H1 (cell line): ENCODE measurements at regions not wholly inside any gene's neighbourhood (a gene's known extent, or its start where the extent isn't known, plus 50 kb on each side); places are given as distances from the start of the nearest gene placed in this dataset.

ENCODE experiments used
- CTCF ChIA-PET: fragments of 300-600 bp; sonication (Branson Sonifier 250); formaldehyde crosslinking; loops from one replicate; lab custom pipeline; 2021; ENCODE audit not compliant: partially characterized antibody; lab: Charles Lee
- POLR2A ChIA-PET: fragments of 300-600 bp; sonication (Branson Sonifier 250); formaldehyde crosslinking; loops from one replicate; lab custom pipeline; 2021; ENCODE audit warnings: inconsistent platforms; ENCODE audit not compliant: partially characterized antibody; lab: Charles Lee
- DNase-seq, 2 experiments: peaks; one replicate each; pipeline versions ENCODE4 v3.0.0 to v3.0.0-alpha.2; 2010 to 2022; ENCODE audit warnings: low spot score in 2 of 2, low read depth in 1 of 2, mixed read lengths in 1 of 2
- FAIRE-seq: peaks from 2 replicates; lab custom pipeline; 2011; peaks lifted over from hg19 to GRCh38; lab: Jason Lieb, UNC
- H2AFZ ChIP-seq: 2 replicates; pipeline ENCODE4 v1.8.1; 2012; ENCODE audit warnings: low read length, inconsistent platforms
- H2AK5ac ChIP-seq: 2 replicates; pipeline ENCODE4 v1.6.1; 2013; ENCODE audit warnings: low read depth, low read length
- H2BK120ac ChIP-seq: replicated peaks from 2 replicates; pipeline ENCODE3; 2013; ENCODE audit warnings: low read depth, low read length, inconsistent platforms
- H2BK12ac ChIP-seq: 2 replicates; pipeline ENCODE4 v1.6.1; 2013; ENCODE audit warnings: low read depth, low read length
- H2BK15ac ChIP-seq: 2 replicates; pipeline ENCODE4 v1.6.1; 2013; ENCODE audit warnings: low read length
- H2BK20ac ChIP-seq: 2 replicates; pipeline ENCODE4 v1.6.1; 2013; ENCODE audit warnings: low read length
- H2BK5ac ChIP-seq: 2 replicates; pipeline ENCODE4 v1.6.1; 2013; ENCODE audit warnings: low read depth, low read length
- H3K14ac ChIP-seq: 2 replicates; pipeline ENCODE4 v1.6.1; 2013; ENCODE audit warnings: inconsistent platforms; ENCODE audit not compliant: insufficient read length
- H3K18ac ChIP-seq: 2 replicates; pipeline ENCODE4 v1.6.1; 2013; ENCODE audit warnings: low read length; ENCODE audit errors: extremely low read depth
- H3K23ac ChIP-seq: 2 replicates; pipeline ENCODE4 v1.6.1; 2013; ENCODE audit warnings: inconsistent platforms; ENCODE audit not compliant: insufficient read length
- H3K23me2 ChIP-seq: 2 replicates; pipeline ENCODE4 v1.6.1; 2013; ENCODE audit warnings: low read depth, low read length
- H3K27ac ChIP-seq: 2 replicates; pipeline ENCODE4 v1.6.1; 2011; ENCODE audit warnings: low read depth, low read length, inconsistent platforms
- H3K27me3 ChIP-seq, 4 experiments: replicated peaks in 1 of 4; 1 replicate in 1 of 4; 2 replicates in 3 of 4; pipeline versions ENCODE4 v1.6.1 to v1.8.1; 2011 to 2013; ENCODE audit warnings: low read length in 3 of 4, mild to moderate bottlenecking in 3 of 4, inconsistent platforms in 2 of 4, mixed read lengths in 2 of 4, moderate library complexity in 1 of 4; ENCODE audit not compliant: control insufficient read depth in 3 of 4, insufficient read depth in 3 of 4; ENCODE audit errors: extremely low read depth in 1 of 4
- H3K36me3 ChIP-seq, 4 experiments: 2 replicates each; pipeline versions ENCODE4 v1.6.1 to v1.8.1; 2011 to 2013; ENCODE audit warnings: mild to moderate bottlenecking in 4 of 4, low read length in 3 of 4, moderate library complexity in 2 of 4, control low read depth in 1 of 4, inconsistent platforms in 1 of 4; ENCODE audit not compliant: insufficient read depth in 4 of 4, control insufficient read depth in 2 of 4
- H3K4ac ChIP-seq: replicated peaks from 2 replicates; pipeline ENCODE3; 2013; ENCODE audit warnings: low read length, low read depth, mixed read lengths, inconsistent platforms; ENCODE audit not compliant: insufficient read length
- H3K4me1 ChIP-seq, 4 experiments: replicated peaks in 1 of 4; 1 replicate in 1 of 4; 2 replicates in 3 of 4; pipeline versions ENCODE4 v1.6.1 to v1.8.1; 2011 to 2013; ENCODE audit warnings: low read length in 3 of 4, inconsistent platforms in 2 of 4, mixed read lengths in 1 of 4; ENCODE audit not compliant: insufficient read depth in 4 of 4, control insufficient read depth in 3 of 4
- H3K4me2 ChIP-seq, 2 experiments: 2 replicates each; pipeline versions ENCODE4 v1.6.1 to v1.8.1; 2011 to 2013; ENCODE audit warnings: low read depth in 2 of 2, low read length in 2 of 2, control low read depth in 1 of 2, inconsistent platforms in 1 of 2, mild to moderate bottlenecking in 1 of 2; ENCODE audit not compliant: insufficient read depth in 1 of 2
- H3K4me3 ChIP-seq, 4 experiments: fragments of 200-600, 300-600 bp in 1 of 4; sonication (generic), shearing (Covaris generic), sonication (Bioruptor Twin) in 1 of 4; 2 replicates each; pipeline versions ENCODE4 v1.5.1 to v1.8.1; 2011 to 2016; ENCODE audit warnings: low read length in 4 of 4, low read depth in 3 of 4, control low read depth in 2 of 4, inconsistent platforms in 2 of 4, mild to moderate bottlenecking in 2 of 4, mixed read lengths in 1 of 4, moderate library complexity in 1 of 4; ENCODE audit not compliant: insufficient read depth in 2 of 4; ENCODE audit errors: extremely low read depth in 1 of 4
- H3K56ac ChIP-seq: replicated peaks from 2 replicates; pipeline ENCODE3; 2013; ENCODE audit warnings: low read depth, mild to moderate bottlenecking, mixed read lengths, low read length, inconsistent platforms; ENCODE audit not compliant: insufficient read length
- H3K79me1 ChIP-seq: 2 replicates; pipeline ENCODE4 v1.6.1; 2013; ENCODE audit warnings: low read depth, low read length, control low read depth
- H3K79me2 ChIP-seq, 2 experiments: 2 replicates each; pipeline versions ENCODE4 v1.6.1 to v1.8.1; 2012 to 2013; ENCODE audit warnings: low read length in 2 of 2, mild to moderate bottlenecking in 2 of 2, inconsistent platforms in 1 of 2; ENCODE audit not compliant: insufficient read depth in 2 of 2, control insufficient read depth in 1 of 2
- H3K9ac ChIP-seq, 4 experiments: replicated peaks in 1 of 4; 1 replicate in 1 of 4; 2 replicates in 3 of 4; pipeline versions ENCODE4 v1.6.1 to v1.8.1; 2011 to 2013; ENCODE audit warnings: low read depth in 3 of 4, low read length in 3 of 4, control low read depth in 2 of 4, mild to moderate bottlenecking in 2 of 4, moderate library complexity in 2 of 4, inconsistent platforms in 1 of 4; ENCODE audit errors: extremely low read depth in 1 of 4
- H3K9me3 ChIP-seq, 2 experiments: 2 replicates each; pipeline versions ENCODE4 v1.6.1 to v1.8.1; 2012 to 2013; ENCODE audit warnings: mild to moderate bottlenecking in 2 of 2, moderate library complexity in 2 of 2, control low read depth in 1 of 2, inconsistent platforms in 1 of 2, low read depth in 1 of 2, low read length in 1 of 2, mixed read lengths in 1 of 2; ENCODE audit not compliant: insufficient read depth in 2 of 2
- H4K20me1 ChIP-seq, 2 experiments: replicated peaks in 1 of 2; 2 replicates each; pipeline versions ENCODE3 to v1.8.1; 2011 to 2013; ENCODE audit warnings: inconsistent platforms in 2 of 2, low read length in 2 of 2, mild to moderate bottlenecking in 1 of 2; ENCODE audit not compliant: insufficient read depth in 2 of 2, control insufficient read depth in 1 of 2
- H4K5ac ChIP-seq: 2 replicates; pipeline ENCODE4 v1.6.1; 2013; ENCODE audit warnings: low read length, low read depth, mixed read lengths, inconsistent platforms; ENCODE audit not compliant: insufficient read length
- H4K8ac ChIP-seq: 2 replicates; pipeline ENCODE4 v1.8.0; 2013; ENCODE audit warnings: mild to moderate bottlenecking, moderate library complexity, low read length, inconsistent platforms; ENCODE audit not compliant: insufficient read depth; ENCODE audit errors: extremely low read depth
- H4K91ac ChIP-seq: replicated peaks from 2 replicates; pipeline ENCODE3; 2013; ENCODE audit warnings: low read length, mixed read lengths, inconsistent platforms; ENCODE audit not compliant: insufficient read length
- JUN ChIP-seq: IDR thresholded peaks from 2 replicates; pipeline ENCODE4 v1.6.1; 2011; ENCODE audit warnings: low read depth, mild to moderate bottlenecking, improper control_type of control experiment, low read length
- WGBS, 2 experiments: shearing (Covaris generic) in 1 of 2; methylation state at CpG; one replicate each; pipeline versions ENCODE4 v1.1.6 to v1.1.7; 2013 to 2015; ENCODE audit warnings: low lambda C conversion rate in 2 of 2, mixed read lengths in 2 of 2, inconsistent platforms in 1 of 2, low coverage in 1 of 2, missing lambda C conversion rate in 1 of 2; ENCODE audit not compliant: insufficient replicate concordance in 2 of 2, insufficient coverage in 1 of 2, insufficient read length in 1 of 2; ENCODE audit errors: extremely low coverage in 1 of 2, missing lambda C conversion rate in 1 of 2; 5-methylcytosine and 5-hydroxymethylcytosine counted together

GRCh38 chrX:122579526-122579925, 604.6 kb upstream of the GRIA3 start:
- H3K79me1 ChIP-seq = no peaks in the 10 kb centered on the region
- CTCF ChIA-PET = no interaction called here
- no peak overlapping the region for H4K5ac ChIP-seq
- no peak overlapping the region for H2AFZ ChIP-seq
- WGBS, 2 experiments = 92% methylated on average over 2 of the region's 2 CpGs; no CpG with 5 or more reads in 1 of the 2 experiments
- no peak overlapping the region for H2BK5ac ChIP-seq
- H3K9me3 ChIP-seq = no peaks in the 10 kb centered on the region
- POLR2A ChIA-PET = no interaction called here
- H3K23me2 ChIP-seq = no peaks in the 10 kb centered on the region
- no peak for TF ChIP-seq JUN
- TF ChIP-seq, all 59 proteins: peak for 0
- no peak overlapping the region for H3K56ac ChIP-seq
- no peaks in the 10 kb centered on the region for H3K4me1 ChIP-seq
- no peak overlapping the region for H2AK5ac ChIP-seq
- no peak overlapping the region for H4K91ac ChIP-seq
- no peak overlapping the region for H4K8ac ChIP-seq
- no peak overlapping the region for H3K23ac ChIP-seq
- no peak overlapping the region for H2BK120ac ChIP-seq
- no peaks in the 10 kb centered on the region for H3K79me2 ChIP-seq
- no peak overlapping the region for H3K4me2 ChIP-seq
- no peak overlapping the region for H3K9ac ChIP-seq
- H2BK20ac ChIP-seq = no peak overlapping the region
- H3K27me3 ChIP-seq = no peaks in the 10 kb centered on the region
- no peak overlapping the region for H2BK12ac ChIP-seq
- H3K14ac ChIP-seq = no peak overlapping the region
- FAIRE-seq = no peak
- no peak overlapping the region for H3K27ac ChIP-seq
- no peak overlapping the region for H3K18ac ChIP-seq
- no peaks in the 10 kb centered on the region for H4K20me1 ChIP-seq
- no peak for DNase-seq
- H3K4ac ChIP-seq = no peak overlapping the region
- no peak overlapping the region for H2BK15ac ChIP-seq
- H3K36me3 ChIP-seq = no peaks in the 10 kb centered on the region
- H3K4me3 ChIP-seq = no peak overlapping the region
